GM12878 (cell line): ENCODE measurements at regions not wholly inside any gene's neighbourhood (a gene's known extent, or its start where the extent isn't known, plus 50 kb on each side); places are given as distances from the start of the nearest gene placed in this dataset.

Experiments used
- CBX3 ChIP-seq: fragments of 200-600 bp; sonication (generic); IDR thresholded peaks from 2 replicates; pipeline ENCODE4 v1.6.1; 2016; ENCODE audit warnings: low read depth, borderline replicate concordance
- CREB1 ChIP-seq: IDR thresholded peaks from 2 replicates; pipeline ENCODE4 v1.6.1; 2012; ENCODE audit warnings: low read depth, mild to moderate bottlenecking, inconsistent platforms
- CTCF ChIP-seq, 3 experiments: IDR thresholded peaks in 2 of 3; conservative IDR thresholded peaks in 1 of 3; 2 replicates each; pipeline ENCODE4 v1.5.1; 2011; ENCODE audit warnings: low read depth in 3 of 3, low read length in 3 of 3, mild to moderate bottlenecking in 3 of 3, control low read depth in 2 of 3, moderate library complexity in 2 of 3, inconsistent platforms in 1 of 3, mixed read lengths in 1 of 3; ENCODE audit not compliant: control insufficient read depth in 2 of 3, insufficient read depth in 1 of 3; ENCODE audit errors: extremely low read depth in 1 of 3
- EP300 ChIP-seq, 2 experiments: fragments of 150-350 bp in 1 of 2; IDR thresholded peaks; 2 replicates each; pipeline ENCODE4 v1.6.1; 2011 to 2012; ENCODE audit warnings: low read depth in 2 of 2, low read length in 2 of 2, borderline replicate concordance in 1 of 2, improper control_type of control experiment in 1 of 2, inconsistent platforms in 1 of 2; ENCODE audit not compliant: control insufficient read depth in 1 of 2
- ESRRA ChIP-seq: IDR thresholded peaks from 2 replicates; pipeline ENCODE4 v1.6.1; 2012; ENCODE audit warnings: mild to moderate bottlenecking, low read length, improper control_type of control experiment
- JUND ChIP-seq: IDR thresholded peaks from 2 replicates; pipeline ENCODE4 v1.6.1; 2012; ENCODE audit warnings: low read depth, mild to moderate bottlenecking, low read length, improper control_type of control experiment, moderate library complexity
- KDM1A ChIP-seq: fragments of 200-600 bp; sonication (generic); IDR thresholded peaks from 2 replicates; pipeline ENCODE4 v1.6.1; 2016; ENCODE audit warnings: borderline replicate concordance
- PAX8 ChIP-seq: fragments of 450-650 bp; IDR thresholded peaks from 2 replicates; pipeline ENCODE4 v1.6.1; 2017; ENCODE audit warnings: mild to moderate bottlenecking, moderate library complexity
- PML ChIP-seq: IDR thresholded peaks from 2 replicates; pipeline ENCODE4 v1.6.1; 2012; ENCODE audit warnings: low read length, inconsistent platforms
- POLR2AphosphoS5 ChIP-seq: IDR thresholded peaks from 2 replicates; pipeline ENCODE4 v1.6.1; 2011; ENCODE audit warnings: mild to moderate bottlenecking, low read length, inconsistent platforms
- TCF7 ChIP-seq: IDR thresholded peaks from 2 replicates; pipeline ENCODE4 v1.6.1; 2014; ENCODE audit warnings: antibody characterized with exemption, borderline replicate concordance
- USF1 ChIP-seq: IDR thresholded peaks from 2 replicates; pipeline ENCODE4 v1.6.1; 2011; ENCODE audit warnings: borderline replicate concordance, low read depth, mild to moderate bottlenecking, moderate library complexity, mixed read lengths, low read length; ENCODE audit not compliant: insufficient read depth; ENCODE audit errors: extremely low read length
- TF ChIP-seq, protein P1 (sequence below): IDR thresholded peaks from 2 replicates; pipeline ENCODE4 v1.6.1; 2011; ENCODE audit warnings: borderline replicate concordance, low read depth, mild to moderate bottlenecking, moderate library complexity, low read length; ENCODE audit not compliant: insufficient read depth, poor library complexity, severe bottlenecking

DNA sequence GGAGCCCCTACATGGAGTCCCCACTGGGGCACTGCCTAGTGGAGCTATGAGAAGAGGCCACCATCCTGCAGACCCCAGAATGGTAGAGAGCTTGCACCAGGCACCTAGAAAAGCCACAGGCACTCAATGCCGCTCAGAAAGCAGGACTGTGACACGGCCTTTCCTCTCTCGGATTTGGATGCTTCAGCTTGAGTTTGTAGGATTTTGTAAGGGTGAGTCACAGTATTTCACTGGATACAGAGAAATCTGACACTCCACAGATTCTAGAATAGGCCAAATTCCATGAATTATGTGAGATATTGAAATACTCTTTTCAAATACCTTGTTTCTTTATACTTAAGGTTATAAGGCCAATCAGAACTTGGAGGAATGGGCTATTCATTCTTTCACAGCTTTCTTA, 424.5 kb downstream of the HTR1B start:
- TF ChIP-seq KDM1A (no peak), CREB1 (no peak), EP300 (IDR thresholded peaks at IDR 0.05; ENCODE audit: borderline replicate concordance in 1 of 2, control insufficient read depth in 1 of 2, low read depth in 2 of 2, low read length in 2 of 2) (no peak), POLR2AphosphoS5 (no peak), USF1 (no peak), ESRRA (no peak), PAX8 (no peak), CTCF (IDR thresholded peaks at IDR 0.05 in 2 of 3, conservative IDR thresholded peaks at IDR 0.05 in 1 of 3; ENCODE audit: control insufficient read depth in 2 of 3, extremely low read depth in 1 of 3, insufficient read depth in 1 of 3, low read depth in 3 of 3, low read length in 3 of 3) (no peak), CBX3 (no peak), TCF7 (no peak), JUND (no peak), PML (no peak)
- TF ChIP-seq, protein P1, sequence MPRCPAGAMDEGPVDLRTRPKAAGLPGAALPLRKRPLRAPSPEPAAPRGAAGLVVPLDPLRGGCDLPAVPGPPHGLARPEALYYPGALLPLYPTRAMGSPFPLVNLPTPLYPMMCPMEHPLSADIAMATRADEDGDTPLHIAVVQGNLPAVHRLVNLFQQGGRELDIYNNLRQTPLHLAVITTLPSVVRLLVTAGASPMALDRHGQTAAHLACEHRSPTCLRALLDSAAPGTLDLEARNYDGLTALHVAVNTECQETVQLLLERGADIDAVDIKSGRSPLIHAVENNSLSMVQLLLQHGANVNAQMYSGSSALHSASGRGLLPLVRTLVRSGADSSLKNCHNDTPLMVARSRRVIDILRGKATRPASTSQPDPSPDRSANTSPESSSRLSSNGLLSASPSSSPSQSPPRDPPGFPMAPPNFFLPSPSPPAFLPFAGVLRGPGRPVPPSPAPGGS = no peak
